Kidney epithelial cell (primary cell): ENCODE measurements at regions not wholly inside any gene's neighbourhood (a gene's known extent, or its start where the extent isn't known, plus 50 kb on each side); places are given as distances from the start of the nearest gene placed in this dataset.

Experiments used
- DNase-seq: peaks from one replicate; pipeline ENCODE4 v3.0.0-alpha.2; 2010; ENCODE audit warnings: low read depth
- H3K27me3 ChIP-seq: 2 replicates; pipeline ENCODE4 v1.6.0; 2011; ENCODE audit warnings: low read length; ENCODE audit not compliant: control insufficient read depth, insufficient read depth
- H3K36me3 ChIP-seq: 2 replicates; pipeline ENCODE4 v1.5.1; 2011; ENCODE audit warnings: low read length; ENCODE audit not compliant: control insufficient read depth, insufficient read depth
- H3K4me3 ChIP-seq: 2 replicates; pipeline ENCODE4 v1.5.1; 2011; ENCODE audit warnings: low read depth, mild to moderate bottlenecking, control low read depth, low read length
- CTCF ChIP-seq: IDR thresholded peaks from 2 replicates; pipeline ENCODE4 v1.5.1; 2011; ENCODE audit warnings: mild to moderate bottlenecking, moderate library complexity, low read length, control low read depth, inconsistent platforms; ENCODE audit not compliant: insufficient read depth, poor library complexity, severe bottlenecking

GRCh38 chr18:66193938-66194337 is 410.0 kb downstream of the CDH19 start:
- Histone ChIP-seq H3K27me3 (no peaks in the 10 kb centered on the region), H3K4me3 (no peak overlapping the region), H3K36me3 (no peaks in the 10 kb centered on the region)
- no peak for DNase-seq
- TF ChIP-seq CTCF, result no peak

GRCh38 chr18:66193394-66193793 is 410.5 kb downstream of the CDH19 start:
- no peak for DNase-seq
- TF ChIP-seq CTCF, result no peak
- H3K36me3 ChIP-seq, result no peaks in the 10 kb centered on the region
- H3K4me3 ChIP-seq, result no peak overlapping the region
- H3K27me3 ChIP-seq, result no peaks in the 10 kb centered on the region

GRCh38 chr18:66168685-66169235 is 417.9 kb downstream of the CDH7 start:
- H3K27me3 ChIP-seq, result no peaks in the 10 kb centered on the region
- TF ChIP-seq CTCF, result no peak

GRCh38 chr18:66167829-66168684 is 417.2 kb downstream of the CDH7 start:
- DNase-seq, result no peak
- TF ChIP-seq CTCF, result no peak
- Histone ChIP-seq H3K36me3 (no peaks in the 10 kb centered on the region), H3K4me3 (no peak overlapping the region), H3K27me3 (no peaks in the 10 kb centered on the region)

More at GRCh38 chr18:66168685-66169235, 417.9 kb downstream of the CDH7 start:
- no peak for DNase-seq
- H3K36me3 ChIP-seq, result no peaks in the 10 kb centered on the region
- no peak overlapping the region for H3K4me3 ChIP-seq

GRCh38 chr18:66160007-66160406 is 409.2 kb downstream of the CDH7 start:
- Histone ChIP-seq H3K36me3 (no peaks in the 10 kb centered on the region), H3K27me3 (no peaks in the 10 kb centered on the region), H3K4me3 (no peak overlapping the region)
- TF ChIP-seq CTCF, result no peak
- no peak for DNase-seq
